ENCODE measurements at regions not wholly inside any gene's neighbourhood (a gene's known extent, or its start where the extent isn't known, plus 50 kb on each side); places are given as distances from the start of the nearest gene placed in this dataset.

- Histone ChIP-seq H3K4me1 (peaks cover 0 to 12% (median 0%) of the 10 kb centered on the region in 9 donors), H3K36me3 (no peaks in the 10 kb centered on the region), H3K27me3 (no peaks in the 10 kb centered on the region), H3K27ac (no peak overlapping the region), H3K9me3 (peaks cover 0 to 36% (median 7%) of the 10 kb centered on the region in 11 donors), H3K4me3 (no peak overlapping the region)
- no peak for DNase-seq
- TF ChIP-seq CTCF (IDR thresholded peaks at IDR 0.05): no peak
- intact Hi-C loops (cut with DNase I): no loop called here
- no peak for ATAC-seq
Observed at GRCh38 chr14:89521988-89522387, 105.0 kb upstream of the FOXN3 start.

- Histone ChIP-seq H3K27ac (no peak overlapping the region), H3K4me3 (no peak overlapping the region), H3K27me3 (no peaks in the 10 kb centered on the region), H3K9me3 (peaks cover 0 to 21% (median 7%) of the 10 kb centered on the region in 11 donors), H3K36me3 (peaks cover 0 to 9% (median 0%) of the 10 kb centered on the region in 9 donors), H3K4me1 (peaks cover 0 to 7% (median 0%) of the 10 kb centered on the region in 9 donors)
- 92 to 96% methylated on average over 10 of the region's 10 CpGs for WGBS, 2 donors
- no peak for DNase-seq
- intact Hi-C loops (cut with DNase I): no loop called here
- no peak for TF ChIP-seq CTCF (IDR thresholded peaks at IDR 0.05)
- ATAC-seq: peak in 1 of 8 donors; percentile 7
Observed at GRCh38 chr14:89519040-89519439, 102.0 kb upstream of the FOXN3 start.

GRCh38 chr14:89516173-89516572 is 99.1 kb upstream of the FOXN3 start:
- H3K4me3 ChIP-seq: no peak overlapping the region
- H3K27ac ChIP-seq: no peak overlapping the region
- DNase-seq: no peak
- peaks cover 0 to 9% (median 0%) of the 10 kb centered on the region in 9 donors for H3K36me3 ChIP-seq
- H3K9me3 ChIP-seq: peaks cover 0 to 5% (median 0%) of the 10 kb centered on the region in 11 donors
- intact Hi-C loops (cut with DNase I): no loop called here
- TF ChIP-seq CTCF (IDR thresholded peaks at IDR 0.05): no peak
- ATAC-seq: no peak
- no peaks in the 10 kb centered on the region for H3K27me3 ChIP-seq
- peaks cover 0 to 12% (median 0%) of the 10 kb centered on the region in 9 donors for H3K4me1 ChIP-seq
- WGBS, 2 donors: 97% methylated on average over 5 of the region's 5 CpGs

- H3K4me3 ChIP-seq: no peak overlapping the region
- no peak for TF ChIP-seq CTCF (IDR thresholded peaks at IDR 0.05)
- peaks cover 0 to 9% (median 0%) of the 10 kb centered on the region in 9 donors for H3K36me3 ChIP-seq
- H3K27me3 ChIP-seq: no peaks in the 10 kb centered on the region
- no peak for DNase-seq
- ATAC-seq: no peak
- intact Hi-C loops (cut with DNase I): no loop called here
- no peaks in the 10 kb centered on the region for H3K9me3 ChIP-seq
- H3K27ac ChIP-seq: no peak overlapping the region
- peaks cover 0 to 22% (median 0%) of the 10 kb centered on the region in 9 donors for H3K4me1 ChIP-seq
- WGBS, 2 donors: 93 to 95% methylated on average over 11 of the region's 11 CpGs
Observed at GRCh38 chr14:89514601-89515000, 97.6 kb upstream of the FOXN3 start.
